ENCODE measurements at regions not wholly inside any gene's neighbourhood (a gene's known extent, or its start where the extent isn't known, plus 50 kb on each side); places are given as distances from the start of the nearest gene placed in this dataset.

GRCh38 chr14:104494483-104494882, 85.1 kb upstream of the C14orf180 start:
- no peak for TF ChIP-seq FOXA1 (IDR thresholded peaks at IDR 0.05)
- TF ChIP-seq FOXM1 (IDR thresholded peaks at IDR 0.05; ENCODE audit: borderline replicate concordance), result no peak
- no peak for TF ChIP-seq PKNOX1 (IDR thresholded peaks at IDR 0.05)
- no peak for TF ChIP-seq SUZ12 (IDR thresholded peaks at IDR 0.05)
- no peak for TF ChIP-seq TARDBP (IDR thresholded peaks at IDR 0.05)
- no peak for TF ChIP-seq BHLHE40 (IDR thresholded peaks at IDR 0.05; ENCODE audit: borderline replicate concordance)
- TF ChIP-seq SP1 (IDR thresholded peaks at IDR 0.05), result no peak
- no peak for TF ChIP-seq ARNT (IDR thresholded peaks at IDR 0.05)
- TF ChIP-seq CTBP1 (IDR thresholded peaks at IDR 0.05; ENCODE audit: borderline replicate concordance), result no peak

Data from HEK293T (cell line).